GM12878 (cell line): ENCODE measurements at regions not wholly inside any gene's neighbourhood (a gene's known extent, or its start where the extent isn't known, plus 50 kb on each side); places are given as distances from the start of the nearest gene placed in this dataset.

Experiments
- ATAC-seq: fragments of 200-7000 bp; cut with Tn5 transposase; 3 replicates; pipeline ENCODE4 v1.9.1; 2020; ENCODE audit warnings: mild to moderate bottlenecking, moderate library complexity
- BruUV-seq: library from RNA; stranded (reverse); fragments of 400-500 nt; replicated peaks from 2 replicates; lab custom pipeline; 2021; lab: Mats Ljungman, UMichigan
- CTCF ChIA-PET: fragments of 300-600 bp; sonication (Branson Sonifier 250); formaldehyde crosslinking; extraction: SDS; loops from one replicate; lab custom pipeline; 2021; ENCODE audit warnings: inconsistent platforms; lab: Yijun Ruan, JAX
- POLR2A ChIA-PET: fragments of 350-600 bp; formaldehyde crosslinking; extraction: SDS; loops from one replicate; lab custom pipeline; 2021; ENCODE audit warnings: inconsistent platforms; lab: Charles Lee
- RAD21 ChIA-PET: fragments of 300-600 bp; sonication (Branson Sonifier 250); formaldehyde crosslinking; loops from one replicate; lab custom pipeline; 2023; ENCODE audit warnings: antibody characterized with exemption; ENCODE audit not compliant: unreplicated experiment; lab: Charles Lee
- SMC1A ChIA-PET: fragments of 300-600 bp; sonication (Branson Sonifier 250); formaldehyde crosslinking; loops from one replicate; lab custom pipeline; 2023; ENCODE audit not compliant: unreplicated experiment, uncharacterized antibody; lab: Charles Lee
- DNase-seq: peaks from one replicate; pipeline ENCODE4 v3.0.0-alpha.2; 2011; ENCODE audit warnings: low read depth, low spot score
- FAIRE-seq: peaks from 3 replicates; lab custom pipeline; 2011; peaks lifted over from hg19 to GRCh38; lab: Jason Lieb, UNC
- H2AFZ ChIP-seq: 2 replicates; pipeline ENCODE4 v1.6.0; 2011; ENCODE audit warnings: low read depth, low read length, control low read depth; ENCODE audit not compliant: control insufficient read depth
- H3K27ac ChIP-seq: 2 replicates; pipeline ENCODE4 v1.5.1; 2011; ENCODE audit warnings: control low read depth; ENCODE audit not compliant: control insufficient read depth, insufficient read depth
- H3K27me3 ChIP-seq, 2 experiments: replicated peaks in 1 of 2; 2 replicates each; pipeline versions ENCODE4 v1.6.0 to v1.6.1; 2011; ENCODE audit warnings: low read length in 1 of 2; ENCODE audit not compliant: control insufficient read depth in 2 of 2, insufficient read depth in 2 of 2
- H3K36me3 ChIP-seq, 2 experiments: 2 replicates each; pipeline ENCODE4 v1.5.1; 2011; ENCODE audit warnings: low read length in 1 of 2; ENCODE audit not compliant: control insufficient read depth in 2 of 2, insufficient read depth in 2 of 2
- H3K4me1 ChIP-seq: 2 replicates; pipeline ENCODE4 v1.6.1; 2011; ENCODE audit warnings: mild to moderate bottlenecking, low read length, moderate library complexity, mixed read lengths; ENCODE audit not compliant: control insufficient read depth, insufficient read depth
- H3K4me2 ChIP-seq: 2 replicates; pipeline ENCODE4 v1.6.0; 2011; ENCODE audit warnings: control low read depth; ENCODE audit not compliant: control insufficient read depth, insufficient read depth
- H3K4me3 ChIP-seq: fragments of 200-600 bp; sonication (generic); 2 replicates; pipeline ENCODE4 v1.5.1; 2016
- H3K79me2 ChIP-seq: 2 replicates; pipeline ENCODE4 v1.6.0; 2011; ENCODE audit warnings: low read length; ENCODE audit not compliant: control insufficient read depth, insufficient read depth
- H3K9ac ChIP-seq: 2 replicates; pipeline ENCODE4 v1.8.0; 2011; ENCODE audit warnings: low read length, control low read depth, mixed read lengths; ENCODE audit not compliant: control insufficient read depth, insufficient read depth
- H3K9me3 ChIP-seq: replicated peaks from 3 replicates; pipeline ENCODE4 v1.5.1; 2011; ENCODE audit warnings: mild to moderate bottlenecking, low read length; ENCODE audit not compliant: control insufficient read depth, insufficient read depth
- H4K20me1 ChIP-seq: 2 replicates; pipeline ENCODE4 v1.6.0; 2011; ENCODE audit not compliant: control insufficient read depth, insufficient read depth
- FOXK2 ChIP-seq: fragments of 450-650 bp; IDR thresholded peaks from 2 replicates; pipeline ENCODE4 v1.6.1; 2017; ENCODE audit warnings: mild to moderate bottlenecking, moderate library complexity
- HDAC6 ChIP-seq: fragments of 200-600 bp; sonication (generic); IDR thresholded peaks from one replicate; pipeline ENCODE4 v1.8.0; 2017; ENCODE audit warnings: antibody characterized with exemption; ENCODE audit not compliant: unreplicated experiment
- JUND ChIP-seq: IDR thresholded peaks from 2 replicates; pipeline ENCODE4 v1.6.1; 2012; ENCODE audit warnings: low read depth, mild to moderate bottlenecking, low read length, improper control_type of control experiment, moderate library complexity
- MEF2A ChIP-seq: IDR thresholded peaks from 2 replicates; pipeline ENCODE4 v1.6.1; 2011; ENCODE audit warnings: low read depth, mild to moderate bottlenecking, low read length, moderate library complexity; ENCODE audit not compliant: insufficient read depth
- MYC ChIP-seq: IDR thresholded peaks from 2 replicates; pipeline ENCODE4 v1.6.1; 2011; ENCODE audit warnings: mild to moderate bottlenecking, low read length, moderate library complexity, inconsistent platforms; ENCODE audit not compliant: insufficient read depth, insufficient replicate concordance, insufficient read length, severe bottlenecking
- RUNX3 ChIP-seq: IDR thresholded peaks from 2 replicates; pipeline ENCODE4 v1.6.1; 2012; ENCODE audit warnings: low read length, inconsistent platforms
- SREBF2 ChIP-seq: IDR thresholded peaks from 2 replicates; pipeline ENCODE4 v1.6.1; 2012; ENCODE audit warnings: mild to moderate bottlenecking, low read length
- in situ Hi-C: fragments of 300-500 bp; cut with MboI; formaldehyde crosslinking; loops from 9 replicates; pipeline ENCODE4 v1.14.3; 2018; ENCODE audit warnings: mixed read lengths
- intact Hi-C: fragments of 100-400 bp; cut with micrococcal nuclease; formaldehyde crosslinking; loops from one replicate; pipeline ENCODE4 v1.14.2; 2022; ENCODE audit not compliant: unreplicated experiment
- TF ChIP-seq, protein P1 (sequence below): IDR thresholded peaks from 2 replicates; pipeline ENCODE4 v1.6.1; 2012; ENCODE audit warnings: improper control_type of control experiment, low read depth, low read length; ENCODE audit not compliant: insufficient replicate concordance
- TF ChIP-seq, protein P2 (sequence below): fragments of 450-650 bp; IDR thresholded peaks from 2 replicates; pipeline ENCODE4 v1.6.1; 2016; ENCODE audit warnings: mild to moderate bottlenecking, moderate library complexity, borderline replicate concordance
- TF ChIP-seq, protein P3 (sequence below): fragments of 450-650 bp; IDR thresholded peaks from 2 replicates; pipeline ENCODE4 v1.6.1; 2017; ENCODE audit warnings: mild to moderate bottlenecking, low read depth, inconsistent platforms; ENCODE audit not compliant: poor library complexity, severe bottlenecking
- TF ChIP-seq, protein P4 (sequence below): IDR thresholded peaks from 2 replicates; pipeline ENCODE4 v1.6.1; 2011; ENCODE audit warnings: low read depth, low read length, improper control_type of control experiment, borderline replicate concordance

DNA sequence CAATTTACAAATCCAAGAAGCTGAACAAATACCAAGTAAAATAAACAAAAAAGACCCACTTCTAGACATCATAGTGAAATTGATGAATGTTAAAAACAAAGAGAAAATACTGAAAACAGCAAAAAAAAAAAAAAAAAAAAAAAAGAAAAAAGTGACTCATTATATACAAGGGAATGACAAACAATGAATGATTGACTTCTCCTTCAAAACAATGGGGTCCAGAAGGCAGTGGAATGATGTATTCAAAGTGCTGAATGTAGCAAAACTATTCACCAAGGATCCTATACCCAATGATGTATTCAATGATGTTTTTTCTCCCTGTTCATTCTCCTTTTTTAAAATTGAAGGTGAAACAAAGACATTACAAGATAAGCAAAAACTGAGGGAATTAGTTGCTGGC is 650.0 kb downstream of the UTRN start:
- H3K9ac ChIP-seq: no peak overlapping the region
- H3K36me3 ChIP-seq: no peaks in the 10 kb centered on the region
- no peaks in the 10 kb centered on the region for H3K79me2 ChIP-seq
- intact Hi-C loops: no loop called here
- ChIA-PET CTCF (no interaction called here), RAD21 (no interaction called here), SMC1A (interaction anchor here (1.0 kb wide), 1 partner anchor 351 kb away, joined by 3 read pairs; no protein-coding TSS in a partner anchor), POLR2A (no interaction called here)
- ATAC-seq: no peak
- DNase-seq: no peak
- no peak overlapping the region for H3K4me3 ChIP-seq
- no peaks in the 10 kb centered on the region; the same call in 2 of the 3 replicates for H3K9me3 ChIP-seq
- BruUV-seq: no TSS peak
- no peak overlapping the region for H2AFZ ChIP-seq
- no peak overlapping the region for H3K4me2 ChIP-seq
- H3K4me1 ChIP-seq: no peaks in the 10 kb centered on the region
- no peaks in the 10 kb centered on the region for H4K20me1 ChIP-seq
- FAIRE-seq: no peak
- H3K27me3 ChIP-seq: peaks cover 0 to 4% of the 10 kb centered on the region in 2 experiments; a peak in 3 of 4 replicates
- in situ Hi-C loops: loop anchor here (5.0 kb wide), 1 partner anchor 348 kb away; no protein-coding TSS in a partner anchor
- H3K27ac ChIP-seq: no peak overlapping the region
- TF ChIP-seq, protein P1, sequence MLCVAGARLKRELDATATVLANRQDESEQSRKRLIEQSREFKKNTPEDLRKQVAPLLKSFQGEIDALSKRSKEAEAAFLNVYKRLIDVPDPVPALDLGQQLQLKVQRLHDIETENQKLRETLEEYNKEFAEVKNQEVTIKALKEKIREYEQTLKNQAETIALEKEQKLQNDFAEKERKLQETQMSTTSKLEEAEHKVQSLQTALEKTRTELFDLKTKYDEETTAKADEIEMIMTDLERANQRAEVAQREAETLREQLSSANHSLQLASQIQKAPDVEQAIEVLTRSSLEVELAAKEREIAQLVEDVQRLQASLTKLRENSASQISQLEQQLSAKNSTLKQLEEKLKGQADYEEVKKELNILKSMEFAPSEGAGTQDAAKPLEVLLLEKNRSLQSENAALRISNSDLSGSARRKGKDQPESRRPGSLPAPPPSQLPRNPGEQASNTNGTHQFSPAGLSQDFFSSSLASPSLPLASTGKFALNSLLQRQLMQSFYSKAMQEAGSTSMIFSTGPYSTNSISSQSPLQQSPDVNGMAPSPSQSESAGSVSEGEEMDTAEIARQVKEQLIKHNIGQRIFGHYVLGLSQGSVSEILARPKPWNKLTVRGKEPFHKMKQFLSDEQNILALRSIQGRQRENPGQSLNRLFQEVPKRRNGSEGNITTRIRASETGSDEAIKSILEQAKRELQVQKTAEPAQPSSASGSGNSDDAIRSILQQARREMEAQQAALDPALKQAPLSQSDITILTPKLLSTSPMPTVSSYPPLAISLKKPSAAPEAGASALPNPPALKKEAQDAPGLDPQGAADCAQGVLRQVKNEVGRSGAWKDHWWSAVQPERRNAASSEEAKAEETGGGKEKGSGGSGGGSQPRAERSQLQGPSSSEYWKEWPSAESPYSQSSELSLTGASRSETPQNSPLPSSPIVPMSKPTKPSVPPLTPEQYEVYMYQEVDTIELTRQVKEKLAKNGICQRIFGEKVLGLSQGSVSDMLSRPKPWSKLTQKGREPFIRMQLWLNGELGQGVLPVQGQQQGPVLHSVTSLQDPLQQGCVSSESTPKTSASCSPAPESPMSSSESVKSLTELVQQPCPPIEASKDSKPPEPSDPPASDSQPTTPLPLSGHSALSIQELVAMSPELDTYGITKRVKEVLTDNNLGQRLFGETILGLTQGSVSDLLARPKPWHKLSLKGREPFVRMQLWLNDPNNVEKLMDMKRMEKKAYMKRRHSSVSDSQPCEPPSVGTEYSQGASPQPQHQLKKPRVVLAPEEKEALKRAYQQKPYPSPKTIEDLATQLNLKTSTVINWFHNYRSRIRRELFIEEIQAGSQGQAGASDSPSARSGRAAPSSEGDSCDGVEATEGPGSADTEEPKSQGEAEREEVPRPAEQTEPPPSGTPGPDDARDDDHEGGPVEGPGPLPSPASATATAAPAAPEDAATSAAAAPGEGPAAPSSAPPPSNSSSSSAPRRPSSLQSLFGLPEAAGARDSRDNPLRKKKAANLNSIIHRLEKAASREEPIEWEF: no peak
- TF ChIP-seq, protein P2, sequence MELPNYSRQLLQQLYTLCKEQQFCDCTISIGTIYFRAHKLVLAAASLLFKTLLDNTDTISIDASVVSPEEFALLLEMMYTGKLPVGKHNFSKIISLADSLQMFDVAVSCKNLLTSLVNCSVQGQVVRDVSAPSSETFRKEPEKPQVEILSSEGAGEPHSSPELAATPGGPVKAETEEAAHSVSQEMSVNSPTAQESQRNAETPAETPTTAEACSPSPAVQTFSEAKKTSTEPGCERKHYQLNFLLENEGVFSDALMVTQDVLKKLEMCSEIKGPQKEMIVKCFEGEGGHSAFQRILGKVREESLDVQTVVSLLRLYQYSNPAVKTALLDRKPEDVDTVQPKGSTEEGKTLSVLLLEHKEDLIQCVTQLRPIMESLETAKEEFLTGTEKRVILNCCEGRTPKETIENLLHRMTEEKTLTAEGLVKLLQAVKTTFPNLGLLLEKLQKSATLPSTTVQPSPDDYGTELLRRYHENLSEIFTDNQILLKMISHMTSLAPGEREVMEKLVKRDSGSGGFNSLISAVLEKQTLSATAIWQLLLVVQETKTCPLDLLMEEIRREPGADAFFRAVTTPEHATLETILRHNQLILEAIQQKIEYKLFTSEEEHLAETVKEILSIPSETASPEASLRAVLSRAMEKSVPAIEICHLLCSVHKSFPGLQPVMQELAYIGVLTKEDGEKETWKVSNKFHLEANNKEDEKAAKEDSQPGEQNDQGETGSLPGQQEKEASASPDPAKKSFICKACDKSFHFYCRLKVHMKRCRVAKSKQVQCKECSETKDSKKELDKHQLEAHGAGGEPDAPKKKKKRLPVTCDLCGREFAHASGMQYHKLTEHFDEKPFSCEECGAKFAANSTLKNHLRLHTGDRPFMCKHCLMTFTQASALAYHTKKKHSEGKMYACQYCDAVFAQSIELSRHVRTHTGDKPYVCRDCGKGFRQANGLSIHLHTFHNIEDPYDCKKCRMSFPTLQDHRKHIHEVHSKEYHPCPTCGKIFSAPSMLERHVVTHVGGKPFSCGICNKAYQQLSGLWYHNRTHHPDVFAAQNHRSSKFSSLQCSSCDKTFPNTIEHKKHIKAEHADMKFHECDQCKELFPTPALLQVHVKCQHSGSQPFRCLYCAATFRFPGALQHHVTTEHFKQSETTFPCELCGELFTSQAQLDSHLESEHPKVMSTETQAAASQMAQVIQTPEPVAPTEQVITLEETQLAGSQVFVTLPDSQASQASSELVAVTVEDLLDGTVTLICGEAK: no peak
- TF ChIP-seq, protein P3, sequence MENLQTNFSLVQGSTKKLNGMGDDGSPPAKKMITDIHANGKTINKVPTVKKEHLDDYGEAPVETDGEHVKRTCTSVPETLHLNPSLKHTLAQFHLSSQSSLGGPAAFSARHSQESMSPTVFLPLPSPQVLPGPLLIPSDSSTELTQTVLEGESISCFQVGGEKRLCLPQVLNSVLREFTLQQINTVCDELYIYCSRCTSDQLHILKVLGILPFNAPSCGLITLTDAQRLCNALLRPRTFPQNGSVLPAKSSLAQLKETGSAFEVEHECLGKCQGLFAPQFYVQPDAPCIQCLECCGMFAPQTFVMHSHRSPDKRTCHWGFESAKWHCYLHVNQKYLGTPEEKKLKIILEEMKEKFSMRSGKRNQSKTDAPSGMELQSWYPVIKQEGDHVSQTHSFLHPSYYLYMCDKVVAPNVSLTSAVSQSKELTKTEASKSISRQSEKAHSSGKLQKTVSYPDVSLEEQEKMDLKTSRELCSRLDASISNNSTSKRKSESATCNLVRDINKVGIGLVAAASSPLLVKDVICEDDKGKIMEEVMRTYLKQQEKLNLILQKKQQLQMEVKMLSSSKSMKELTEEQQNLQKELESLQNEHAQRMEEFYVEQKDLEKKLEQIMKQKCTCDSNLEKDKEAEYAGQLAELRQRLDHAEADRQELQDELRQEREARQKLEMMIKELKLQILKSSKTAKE: no peak
- no peak for TF ChIP-seq MEF2A
- TF ChIP-seq FOXK2: no peak
- TF ChIP-seq, protein P4, sequence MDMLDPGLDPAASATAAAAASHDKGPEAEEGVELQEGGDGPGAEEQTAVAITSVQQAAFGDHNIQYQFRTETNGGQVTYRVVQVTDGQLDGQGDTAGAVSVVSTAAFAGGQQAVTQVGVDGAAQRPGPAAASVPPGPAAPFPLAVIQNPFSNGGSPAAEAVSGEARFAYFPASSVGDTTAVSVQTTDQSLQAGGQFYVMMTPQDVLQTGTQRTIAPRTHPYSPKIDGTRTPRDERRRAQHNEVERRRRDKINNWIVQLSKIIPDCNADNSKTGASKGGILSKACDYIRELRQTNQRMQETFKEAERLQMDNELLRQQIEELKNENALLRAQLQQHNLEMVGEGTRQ: no peak
- TF ChIP-seq SREBF2: no peak
- TF ChIP-seq RUNX3: no peak
- no peak for TF ChIP-seq JUND
- no peak for TF ChIP-seq MYC
- no peak for TF ChIP-seq HDAC6
